Chondrocyte (in vitro differentiated cells): ENCODE measurements at regions not wholly inside any gene's neighbourhood (a gene's known extent, or its start where the extent isn't known, plus 50 kb on each side); places are given as distances from the start of the nearest gene placed in this dataset.

Experiments
- DNase-seq: peaks from one replicate; pipeline ENCODE4 v3.0.0; 2021; ENCODE audit warnings: mixed read lengths, low spot score
- H3K27ac Mint-ChIP-seq: one replicate; pipeline ENCODE4 v1.8.0; 2021; ENCODE audit warnings: mild to moderate bottlenecking, moderate library complexity, mixed read lengths; ENCODE audit not compliant: unreplicated experiment
- H3K27me3 Mint-ChIP-seq: 2 replicates; pipeline ENCODE4 v1.8.0; 2021; ENCODE audit warnings: low read depth, mixed read lengths
- H3K36me3 Mint-ChIP-seq: 2 replicates; pipeline ENCODE4 v1.8.0; 2021; ENCODE audit warnings: low read depth, mixed read lengths
- H3K4me1 Mint-ChIP-seq: 2 replicates; pipeline ENCODE4 v1.8.0; 2021; ENCODE audit warnings: low read depth, mild to moderate bottlenecking, mixed read lengths
- H3K4me3 Mint-ChIP-seq: one replicate; pipeline ENCODE4 v1.8.0; 2021; ENCODE audit warnings: mild to moderate bottlenecking, moderate library complexity, mixed read lengths; ENCODE audit not compliant: unreplicated experiment
- H3K9me3 Mint-ChIP-seq: 2 replicates; pipeline ENCODE4 v1.8.0; 2021; ENCODE audit warnings: low read depth, mixed read lengths
- CTCF ChIP-seq: fragments of 200-600 bp; sonication (generic); IDR thresholded peaks from 2 replicates; pipeline ENCODE4 v1.5.0; 2021; ENCODE audit warnings: antibody characterized with exemption, mild to moderate bottlenecking, moderate library complexity

- TF ChIP-seq CTCF, result no peak
- DNase-seq, result no peak
- Mint-ChIP-seq H3K36me3 (no peaks in the 10 kb centered on the region), H3K27ac (no peak overlapping the region), H3K27me3 (peaks cover 2% of the 10 kb centered on the region), H3K4me3 (no peak overlapping the region), H3K9me3 (no peaks in the 10 kb centered on the region), H3K4me1 (no peaks in the 10 kb centered on the region)
Measured at GRCh38 chr3:162421721-162422120, 925.1 kb downstream of the OTOL1 start.

GRCh38 chr3:162428192-162428591 is 931.6 kb downstream of the OTOL1 start:
- no peak for TF ChIP-seq CTCF
- Mint-ChIP-seq H3K4me1 (no peaks in the 10 kb centered on the region), H3K27me3 (peaks cover 2% of the 10 kb centered on the region), H3K36me3 (peaks cover 1% of the 10 kb centered on the region), H3K4me3 (no peak overlapping the region), H3K27ac (no peak overlapping the region), H3K9me3 (peaks cover 18% of the 10 kb centered on the region)
- no peak for DNase-seq

- H3K27me3 Mint-ChIP-seq, result no peaks in the 10 kb centered on the region
- DNase-seq, result no peak
- H3K9me3 Mint-ChIP-seq, result peaks cover 23% of the 10 kb centered on the region
- H3K4me1 Mint-ChIP-seq, result no peaks in the 10 kb centered on the region
- no peak overlapping the region for H3K27ac Mint-ChIP-seq
- no peak for TF ChIP-seq CTCF
- H3K4me3 Mint-ChIP-seq, result no peak overlapping the region
- peaks cover under 1% of the 10 kb centered on the region for H3K36me3 Mint-ChIP-seq
Measured at GRCh38 chr3:162435750-162436149, 939.1 kb downstream of the OTOL1 start.

- no peak for TF ChIP-seq CTCF
- Mint-ChIP-seq H3K36me3 (no peaks in the 10 kb centered on the region), H3K4me3 (no peak overlapping the region), H3K4me1 (peaks cover 6% of the 10 kb centered on the region), H3K27me3 (no peaks in the 10 kb centered on the region), H3K27ac (no peak overlapping the region), H3K9me3 (peaks cover 17% of the 10 kb centered on the region)
- DNase-seq, result no peak
Measured at GRCh38 chr3:162436826-162437225, 940.2 kb downstream of the OTOL1 start.

GRCh38 chr3:162437480-162437879 is 940.9 kb downstream of the OTOL1 start:
- Mint-ChIP-seq H3K4me1 (peaks cover 7% of the 10 kb centered on the region), H3K27ac (no peak overlapping the region)
- no peak for DNase-seq

More at GRCh38 chr3:162437480-162437879, 940.9 kb downstream of the OTOL1 start:
- Mint-ChIP-seq H3K9me3 (peaks cover 12% of the 10 kb centered on the region), H3K27me3 (no peaks in the 10 kb centered on the region), H3K4me3 (no peak overlapping the region), H3K36me3 (no peaks in the 10 kb centered on the region)
- no peak for TF ChIP-seq CTCF
